Peyer's patch (tissue), 4 donors: ENCODE measurements at regions not wholly inside any gene's neighbourhood (a gene's known extent, or its start where the extent isn't known, plus 50 kb on each side); places are given as distances from the start of the nearest gene placed in this dataset.

ENCODE experiments used
- POLR2A ChIP-seq, 2 donors: fragments of 450-650 bp; IDR thresholded peaks; one replicate each; pipeline ENCODE4 v1.5.1; 2017; ENCODE audit warnings: antibody characterized with exemption in 2 of 2, mild to moderate bottlenecking in 2 of 2, moderate library complexity in 2 of 2
- TF ChIP-seq, protein P1 (sequence below), 6 experiments: fragments of 450-650 bp in 4 of 6; fragments of 200-600 bp in 2 of 6; sonication (generic) in 1 of 6; IDR thresholded peaks; one replicate each; pipeline ENCODE4 v1.5.1; 2017 to 2019; ENCODE audit warnings: antibody characterized with exemption in 6 of 6, mild to moderate bottlenecking in 3 of 6, moderate library complexity in 1 of 6

DNA sequence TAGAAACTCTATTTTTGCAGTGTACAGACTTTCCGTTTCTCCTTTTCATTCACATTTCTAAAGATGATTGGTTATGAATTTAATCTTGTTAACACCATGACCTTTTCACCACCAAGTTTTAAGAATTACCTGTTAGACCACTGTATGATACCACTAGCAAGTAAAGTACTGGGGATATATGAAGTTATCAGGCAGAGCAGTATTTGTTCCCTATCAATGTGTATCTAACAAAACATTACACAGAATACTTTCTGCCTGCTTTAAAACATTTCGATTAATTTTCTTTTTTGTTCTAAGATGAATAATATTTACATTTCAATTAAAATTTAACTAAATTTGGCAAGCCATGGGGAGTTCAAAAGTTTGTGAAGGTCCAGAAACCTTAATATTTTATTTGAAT lies 49.9 kb upstream of the AHR start:
- TF ChIP-seq, protein P1, sequence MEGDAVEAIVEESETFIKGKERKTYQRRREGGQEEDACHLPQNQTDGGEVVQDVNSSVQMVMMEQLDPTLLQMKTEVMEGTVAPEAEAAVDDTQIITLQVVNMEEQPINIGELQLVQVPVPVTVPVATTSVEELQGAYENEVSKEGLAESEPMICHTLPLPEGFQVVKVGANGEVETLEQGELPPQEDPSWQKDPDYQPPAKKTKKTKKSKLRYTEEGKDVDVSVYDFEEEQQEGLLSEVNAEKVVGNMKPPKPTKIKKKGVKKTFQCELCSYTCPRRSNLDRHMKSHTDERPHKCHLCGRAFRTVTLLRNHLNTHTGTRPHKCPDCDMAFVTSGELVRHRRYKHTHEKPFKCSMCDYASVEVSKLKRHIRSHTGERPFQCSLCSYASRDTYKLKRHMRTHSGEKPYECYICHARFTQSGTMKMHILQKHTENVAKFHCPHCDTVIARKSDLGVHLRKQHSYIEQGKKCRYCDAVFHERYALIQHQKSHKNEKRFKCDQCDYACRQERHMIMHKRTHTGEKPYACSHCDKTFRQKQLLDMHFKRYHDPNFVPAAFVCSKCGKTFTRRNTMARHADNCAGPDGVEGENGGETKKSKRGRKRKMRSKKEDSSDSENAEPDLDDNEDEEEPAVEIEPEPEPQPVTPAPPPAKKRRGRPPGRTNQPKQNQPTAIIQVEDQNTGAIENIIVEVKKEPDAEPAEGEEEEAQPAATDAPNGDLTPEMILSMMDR (IDR thresholded peaks at IDR 0.05), result no peak
- no peak for TF ChIP-seq POLR2A (IDR thresholded peaks at IDR 0.05)
